ENCODE measurements at regions not wholly inside any gene's neighbourhood (a gene's known extent, or its start where the extent isn't known, plus 50 kb on each side); places are given as distances from the start of the nearest gene placed in this dataset.

GRCh38 chr9:89714321-89714720 is 109.5 kb downstream of the GADD45G start:
- Histone ChIP-seq H3K4me3 (ENCODE audit: low read length) (no peak overlapping the region), H3K27ac (ENCODE audit: low read depth in 1 of 2, low read length in 2 of 2) (no peak overlapping the region), H3K4me1 (ENCODE audit: insufficient read depth, low read length) (peaks cover 10% of the 10 kb centered on the region), H3K27me3 (ENCODE audit: control insufficient read depth in 1 of 2, insufficient read depth in 2 of 2, low read length in 2 of 2) (no peaks in the 10 kb centered on the region), H3K36me3 (ENCODE audit: insufficient read depth, low read length) (no peaks in the 10 kb centered on the region), H3K9me3 (ENCODE audit: control insufficient read depth in 1 of 2, insufficient read depth in 1 of 2, low read length in 2 of 2) (peaks cover 0 to 16% of the 10 kb centered on the region in 2 experiments)
- intact Hi-C loops (cut with DNase I, micrococcal nuclease): no loop called here
- Mint-ChIP-seq H3K4me1 (ENCODE audit: low read depth) (peaks cover 20% of the 10 kb centered on the region), H3K4me3 (no peak overlapping the region), H3K36me3 (ENCODE audit: low read depth) (no peaks in the 10 kb centered on the region), H3K27ac (no peak overlapping the region), H3K9me3 (no peaks in the 10 kb centered on the region), H3K27me3 (no peaks in the 10 kb centered on the region)
- ChIA-PET CTCF (no interaction called here), POLR2A (no interaction called here)
- no peak for DNase-seq
- no peak for TF ChIP-seq CTCF (IDR thresholded peaks at IDR 0.05)
- ATAC-seq (ENCODE audit: poor library complexity): no peak

- no peak for TF ChIP-seq CTCF (IDR thresholded peaks at IDR 0.05)
- Histone ChIP-seq H3K9me3 (ENCODE audit: control insufficient read depth in 1 of 2, insufficient read depth in 1 of 2, low read length in 2 of 2) (peaks cover 0 to 19% of the 10 kb centered on the region in 2 experiments), H3K36me3 (ENCODE audit: insufficient read depth, low read length) (no peaks in the 10 kb centered on the region), H3K27me3 (ENCODE audit: control insufficient read depth in 1 of 2, insufficient read depth in 2 of 2, low read length in 2 of 2) (no peaks in the 10 kb centered on the region), H3K27ac (ENCODE audit: low read depth in 1 of 2, low read length in 2 of 2) (no peak overlapping the region), H3K4me3 (ENCODE audit: low read length) (no peak overlapping the region), H3K4me1 (ENCODE audit: insufficient read depth, low read length) (peaks cover 10% of the 10 kb centered on the region)
- Mint-ChIP-seq H3K27me3 (no peaks in the 10 kb centered on the region), H3K4me1 (ENCODE audit: low read depth) (peaks cover 20% of the 10 kb centered on the region), H3K9me3 (no peaks in the 10 kb centered on the region), H3K27ac (no peak overlapping the region), H3K4me3 (no peak overlapping the region), H3K36me3 (ENCODE audit: low read depth) (no peaks in the 10 kb centered on the region)
- intact Hi-C loops (cut with DNase I, micrococcal nuclease): no loop called here
- CTCF ChIA-PET: interaction anchor here (0.7 kb wide), 1 partner anchor 1236 kb away, joined by 3 read pairs; no protein-coding TSS in a partner anchor
- POLR2A ChIA-PET: no interaction called here
- no peak for ATAC-seq (ENCODE audit: poor library complexity)
- peak in 1 of 14 experiments; percentile 37 for DNase-seq
These were observed 110.6 kb downstream of the GADD45G start for GRCh38 chr9:89715318-89715858.

GRCh38 chr9:89715881-89716280 is 111.1 kb downstream of the GADD45G start:
- intact Hi-C loops (cut with DNase I, micrococcal nuclease): no loop called here
- Histone ChIP-seq H3K4me3 (ENCODE audit: low read length) (no peak overlapping the region), H3K9me3 (ENCODE audit: control insufficient read depth in 1 of 2, insufficient read depth in 1 of 2, low read length in 2 of 2) (peaks cover 0 to 19% of the 10 kb centered on the region in 2 experiments), H3K27ac (ENCODE audit: low read depth in 1 of 2, low read length in 2 of 2) (no peak overlapping the region), H3K27me3 (ENCODE audit: control insufficient read depth in 1 of 2, insufficient read depth in 2 of 2, low read length in 2 of 2) (no peaks in the 10 kb centered on the region), H3K36me3 (ENCODE audit: insufficient read depth, low read length) (no peaks in the 10 kb centered on the region), H3K4me1 (ENCODE audit: insufficient read depth, low read length) (peaks cover 10% of the 10 kb centered on the region)
- Mint-ChIP-seq H3K4me1 (ENCODE audit: low read depth) (peaks cover 20% of the 10 kb centered on the region), H3K4me3 (no peak overlapping the region), H3K27me3 (no peaks in the 10 kb centered on the region), H3K36me3 (ENCODE audit: low read depth) (no peaks in the 10 kb centered on the region), H3K27ac (no peak overlapping the region), H3K9me3 (no peaks in the 10 kb centered on the region)
- ATAC-seq (ENCODE audit: poor library complexity) (no peak), DNase-seq (no peak)
- TF ChIP-seq CTCF (IDR thresholded peaks at IDR 0.05): no peak
- CTCF ChIA-PET: interaction anchor here (0.7 kb wide), 1 partner anchor 1237 kb away, joined by 3 read pairs; no protein-coding TSS in a partner anchor
- POLR2A ChIA-PET: no interaction called here

Measured in CD4-positive, alpha-beta T cell (primary cell).